B cell (primary cell): ENCODE measurements at regions not wholly inside any gene's neighbourhood (a gene's known extent, or its start where the extent isn't known, plus 50 kb on each side); places are given as distances from the start of the nearest gene placed in this dataset.

ENCODE experiments used
- ATAC-seq: fragments of 200-7000 bp; cut with Tn5 transposase; one replicate; pipeline ENCODE4 v1.10.0; 2021; ENCODE audit warnings: low read depth, mild to moderate bottlenecking, moderate number of reproducible peaks, moderate library complexity
- CTCF ChIA-PET: fragments of 350-600 bp; sonication (Branson Sonifier 250); formaldehyde crosslinking; loops from one replicate; lab custom pipeline; 2021; ENCODE audit warnings: antibody characterized with exemption, inconsistent platforms; lab: Charles Lee
- POLR2A ChIA-PET: fragments of 350-600 bp; sonication (Branson Sonifier 250); formaldehyde crosslinking; loops from one replicate; lab custom pipeline; 2021; ENCODE audit warnings: antibody characterized with exemption; lab: Charles Lee
- DNase-seq: peaks from one replicate; pipeline ENCODE4 v3.0.0; 2013
- H2AFZ ChIP-seq: 2 replicates; pipeline ENCODE4 v1.6.1; 2012; ENCODE audit warnings: mild to moderate bottlenecking, low read depth, low read length; ENCODE audit not compliant: insufficient read depth, poor library complexity, severe bottlenecking
- H3K27ac ChIP-seq, 2 donors: 1 replicate in 1 of 2; 2 replicates in 1 of 2; pipeline ENCODE4 v1.5.1; 2012 to 2013; ENCODE audit warnings: low read length in 2 of 2, mild to moderate bottlenecking in 2 of 2, moderate library complexity in 1 of 2
- H3K27me3 ChIP-seq, 4 experiments: fragments of 200-600 bp in 1 of 4; sonication (generic) in 1 of 4; replicated peaks in 1 of 4; 1 replicate in 2 of 4; 2 replicates in 2 of 4; pipeline versions ENCODE4 v1.6.1 to v1.7.0; 2013 to 2016; ENCODE audit warnings: low read length in 3 of 4, mild to moderate bottlenecking in 2 of 4, mixed read lengths in 1 of 4, moderate library complexity in 1 of 4; ENCODE audit not compliant: insufficient read depth in 4 of 4, control insufficient read depth in 3 of 4; ENCODE audit errors: control extremely low read depth in 1 of 4
- H3K36me3 ChIP-seq, 2 experiments: replicated peaks in 1 of 2; 1 replicate in 1 of 2; 2 replicates in 1 of 2; pipeline versions ENCODE4 v1.6.1 to v1.7.1; 2013; ENCODE audit warnings: low read length in 1 of 2; ENCODE audit not compliant: insufficient read depth in 2 of 2, control insufficient read depth in 1 of 2; ENCODE audit errors: control extremely low read depth in 1 of 2, extremely low read depth in 1 of 2
- H3K4me1 ChIP-seq, 2 donors: fragments of 200-600 bp in 1 of 2; sonication (generic) in 1 of 2; 1 replicate in 1 of 2; 2 replicates in 1 of 2; pipeline versions ENCODE4 v1.5.1 to v1.6.1; 2013 to 2017; ENCODE audit warnings: low read length in 2 of 2; ENCODE audit not compliant: control insufficient read depth in 2 of 2, insufficient read depth in 2 of 2
- H3K4me2 ChIP-seq: replicated peaks from 2 replicates; pipeline ENCODE3; 2012; ENCODE audit warnings: mild to moderate bottlenecking, low read depth, low read length; ENCODE audit not compliant: poor library complexity, severe bottlenecking
- H3K4me3 ChIP-seq, 5 experiments: fragments of 200-600 bp in 1 of 5; sonication (generic) in 1 of 5; 1 replicate in 3 of 5; 2 replicates in 2 of 5; pipeline versions ENCODE4 v1.5.1 to v1.7.0; 2011 to 2016; ENCODE audit warnings: low read length in 4 of 5, mild to moderate bottlenecking in 4 of 5, low read depth in 2 of 5, control low read depth in 1 of 5, moderate library complexity in 1 of 5; ENCODE audit not compliant: insufficient read depth in 1 of 5; ENCODE audit errors: control extremely low read depth in 1 of 5, extremely low read depth in 1 of 5
- H3K79me2 ChIP-seq: fragments of 200-600 bp; sonication (generic); one replicate; pipeline ENCODE4 v1.6.0; 2016; ENCODE audit warnings: low read length; ENCODE audit not compliant: control insufficient read depth, insufficient read depth
- H3K9ac ChIP-seq: fragments of 200-600 bp; sonication (generic); 2 replicates; pipeline ENCODE4 v1.6.1; 2017; ENCODE audit warnings: mild to moderate bottlenecking, low read length, moderate library complexity
- H3K9me3 ChIP-seq, 3 donors: one replicate each; pipeline versions ENCODE4 v1.6.1 to v1.7.1; 2013; ENCODE audit warnings: low read length in 2 of 3; ENCODE audit not compliant: control insufficient read depth in 2 of 3, insufficient read depth in 1 of 3; ENCODE audit errors: control extremely low read depth in 1 of 3
- H4K20me1 ChIP-seq: 2 replicates; pipeline ENCODE4 v1.6.0; 2012; ENCODE audit warnings: mild to moderate bottlenecking, low read length; ENCODE audit not compliant: insufficient read depth, control insufficient read depth, poor library complexity, severe bottlenecking
- H3K27ac Mint-ChIP-seq: one replicate; pipeline ENCODE4 v1.8.0; 2021; ENCODE audit warnings: mixed read lengths
- H3K27me3 Mint-ChIP-seq: one replicate; pipeline ENCODE4 v1.8.0; 2021; ENCODE audit warnings: mixed read lengths
- H3K4me1 Mint-ChIP-seq: one replicate; pipeline ENCODE4 v1.8.0; 2021; ENCODE audit warnings: mixed read lengths
- H3K4me3 Mint-ChIP-seq: one replicate; pipeline ENCODE4 v1.8.0; 2021; ENCODE audit warnings: mixed read lengths
- H3K9me3 Mint-ChIP-seq: one replicate; pipeline ENCODE4 v1.8.0; 2022; ENCODE audit warnings: mixed read lengths; ENCODE audit not compliant: insufficient read depth
- EZH2 ChIP-seq: IDR thresholded peaks from 2 replicates; pipeline ENCODE4 v1.6.1; 2012; ENCODE audit warnings: borderline replicate concordance, low read depth, mild to moderate bottlenecking, moderate library complexity, low read length; ENCODE audit not compliant: insufficient read depth, poor library complexity, severe bottlenecking
- WGBS: methylation state at CpG from one replicate; pipeline ENCODE4 v1.1.5; 2013; ENCODE audit warnings: missing lambda C conversion rate; ENCODE audit not compliant: insufficient coverage; 5-methylcytosine and 5-hydroxymethylcytosine counted together
- intact Hi-C: fragments of 100-400 bp; cut with micrococcal nuclease; formaldehyde crosslinking; loops from one replicate; pipeline ENCODE4 v1.10.0; 2022
- TF ChIP-seq, protein P1 (sequence below): fragments of 200-600 bp; IDR thresholded peaks from one replicate; pipeline ENCODE4 v1.8.0; 2022; ENCODE audit warnings: antibody characterized with exemption, mild to moderate bottlenecking

GRCh38 chr10:43731486-43731885, 82.8 kb upstream of the ZNF32 start:
- ATAC-seq (no peak), DNase-seq (no peak)
- intact Hi-C loops, result no loop called here
- H4K20me1 ChIP-seq, result no peaks in the 10 kb centered on the region
- peaks cover 15% of the 10 kb centered on the region for H3K9me3 Mint-ChIP-seq
- CTCF ChIA-PET, result no interaction called here
- POLR2A ChIA-PET, result no interaction called here
- H3K9me3 ChIP-seq, result peaks cover 0 to 15% (median 0%) of the 10 kb centered on the region in 3 donors
- H3K36me3 ChIP-seq, result no peaks in the 10 kb centered on the region
- no peaks in the 10 kb centered on the region for H3K4me1 ChIP-seq
- TF ChIP-seq EZH2, result no peak
- H3K27me3 Mint-ChIP-seq, result peaks cover 6% of the 10 kb centered on the region
- no peaks in the 10 kb centered on the region for H3K79me2 ChIP-seq
- no CpG with 5 or more reads among the region's 3 CpGs for WGBS
- H3K27ac ChIP-seq, result no peak overlapping the region
- no peak overlapping the region for H3K4me3 Mint-ChIP-seq
- no peak overlapping the region for H3K9ac ChIP-seq
- peaks cover 0 to 3% (median 0%) of the 10 kb centered on the region in 4 experiments for H3K27me3 ChIP-seq
- no peak overlapping the region for H2AFZ ChIP-seq
- H3K4me2 ChIP-seq, result no peak overlapping the region
- H3K4me3 ChIP-seq, result no peak overlapping the region
- no peak overlapping the region for H3K27ac Mint-ChIP-seq
- no peaks in the 10 kb centered on the region for H3K4me1 Mint-ChIP-seq

- Histone ChIP-seq H3K79me2 (no peaks in the 10 kb centered on the region), H3K27me3 (no peaks in the 10 kb centered on the region), H3K4me3 (no peak overlapping the region), H3K4me1 (no peaks in the 10 kb centered on the region), H3K4me2 (no peak overlapping the region), H3K27ac (no peak overlapping the region), H3K9ac (no peak overlapping the region), H3K9me3 (peaks cover under 1 to 25% (median 2%) of the 10 kb centered on the region in 3 donors), H4K20me1 (no peaks in the 10 kb centered on the region), H3K36me3 (no peaks in the 10 kb centered on the region), H2AFZ (no peak overlapping the region)
- WGBS, result 85% methylated on average over 26 of the region's 26 CpGs
- Mint-ChIP-seq H3K4me3 (no peak overlapping the region), H3K4me1 (no peaks in the 10 kb centered on the region), H3K27ac (no peak overlapping the region), H3K27me3 (no peaks in the 10 kb centered on the region), H3K9me3 (peaks cover 15% of the 10 kb centered on the region)
- no peak for TF ChIP-seq EZH2
- TF ChIP-seq, protein P1, sequence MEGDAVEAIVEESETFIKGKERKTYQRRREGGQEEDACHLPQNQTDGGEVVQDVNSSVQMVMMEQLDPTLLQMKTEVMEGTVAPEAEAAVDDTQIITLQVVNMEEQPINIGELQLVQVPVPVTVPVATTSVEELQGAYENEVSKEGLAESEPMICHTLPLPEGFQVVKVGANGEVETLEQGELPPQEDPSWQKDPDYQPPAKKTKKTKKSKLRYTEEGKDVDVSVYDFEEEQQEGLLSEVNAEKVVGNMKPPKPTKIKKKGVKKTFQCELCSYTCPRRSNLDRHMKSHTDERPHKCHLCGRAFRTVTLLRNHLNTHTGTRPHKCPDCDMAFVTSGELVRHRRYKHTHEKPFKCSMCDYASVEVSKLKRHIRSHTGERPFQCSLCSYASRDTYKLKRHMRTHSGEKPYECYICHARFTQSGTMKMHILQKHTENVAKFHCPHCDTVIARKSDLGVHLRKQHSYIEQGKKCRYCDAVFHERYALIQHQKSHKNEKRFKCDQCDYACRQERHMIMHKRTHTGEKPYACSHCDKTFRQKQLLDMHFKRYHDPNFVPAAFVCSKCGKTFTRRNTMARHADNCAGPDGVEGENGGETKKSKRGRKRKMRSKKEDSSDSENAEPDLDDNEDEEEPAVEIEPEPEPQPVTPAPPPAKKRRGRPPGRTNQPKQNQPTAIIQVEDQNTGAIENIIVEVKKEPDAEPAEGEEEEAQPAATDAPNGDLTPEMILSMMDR, result no peak
- ATAC-seq (no peak), DNase-seq (no peak)
- intact Hi-C loops, result no loop called here
- ChIA-PET CTCF (no interaction called here), POLR2A (no interaction called here)
Measured at GRCh38 chr10:43728425-43728824, 79.7 kb upstream of the ZNF32 start.
